H9 (cell line): ENCODE measurements at regions not wholly inside any gene's neighbourhood (a gene's known extent, or its start where the extent isn't known, plus 50 kb on each side); places are given as distances from the start of the nearest gene placed in this dataset.

Source experiments
- DNase-seq: peaks from one replicate; pipeline ENCODE4 v3.0.0-alpha.2; 2017
- H2AFZ ChIP-seq: one replicate; pipeline ENCODE4 v1.6.1; 2013; ENCODE audit warnings: mild to moderate bottlenecking, low read length, control low read depth, moderate library complexity
- H2AK5ac ChIP-seq: 2 replicates; pipeline ENCODE4 v1.6.1; 2013; ENCODE audit warnings: low read length, control low read depth, mixed read lengths; ENCODE audit not compliant: insufficient read length
- H2BK120ac ChIP-seq: one replicate; pipeline ENCODE4 v1.6.1; 2013; ENCODE audit warnings: low read depth, mild to moderate bottlenecking, low read length, control low read depth, inconsistent platforms; ENCODE audit not compliant: poor library complexity, severe bottlenecking
- H2BK12ac ChIP-seq: 2 replicates; pipeline ENCODE4 v1.6.1; 2013; ENCODE audit warnings: low read length, control low read depth, mixed read lengths, low read depth; ENCODE audit not compliant: insufficient read length
- H2BK15ac ChIP-seq: 2 replicates; pipeline ENCODE4 v1.6.1; 2013; ENCODE audit warnings: low read depth, low read length, control low read depth
- H2BK20ac ChIP-seq: one replicate; pipeline ENCODE4 v1.6.1; 2013; ENCODE audit warnings: low read depth, mild to moderate bottlenecking, low read length, control low read depth, inconsistent platforms; ENCODE audit not compliant: poor library complexity, severe bottlenecking
- H2BK5ac ChIP-seq: 2 replicates; pipeline ENCODE4 v1.6.1; 2013; ENCODE audit warnings: low read length, control low read depth, mixed read lengths; ENCODE audit not compliant: insufficient read length
- H3K14ac ChIP-seq: 2 replicates; pipeline ENCODE4 v1.6.1; 2013; ENCODE audit warnings: low read length, control low read depth; ENCODE audit not compliant: insufficient read depth
- H3K18ac ChIP-seq: 2 replicates; pipeline ENCODE4 v1.6.1; 2013; ENCODE audit warnings: low read depth, mild to moderate bottlenecking, mixed read lengths, low read length, control low read depth; ENCODE audit not compliant: insufficient read length
- H3K23ac ChIP-seq: 2 replicates; pipeline ENCODE4 v1.6.1; 2013; ENCODE audit warnings: low read length, control low read depth, mixed read lengths, low read depth; ENCODE audit not compliant: insufficient read length
- H3K23me2 ChIP-seq: 2 replicates; pipeline ENCODE4 v1.6.1; 2013; ENCODE audit warnings: low read depth, mild to moderate bottlenecking, mixed read lengths, low read length, control low read depth; ENCODE audit not compliant: insufficient read length, poor library complexity, severe bottlenecking
- H3K27ac ChIP-seq: 2 replicates; pipeline ENCODE4 v1.5.1; 2013; ENCODE audit warnings: low read length, control low read depth, mixed read lengths, low read depth; ENCODE audit not compliant: insufficient read length
- H3K27me3 ChIP-seq: 2 replicates; pipeline ENCODE4 v1.6.1; 2013; ENCODE audit warnings: low read length, control low read depth, inconsistent platforms; ENCODE audit not compliant: insufficient read depth
- H3K4ac ChIP-seq: 2 replicates; pipeline ENCODE4 v1.6.1; 2013; ENCODE audit warnings: low read depth, mild to moderate bottlenecking, control low read depth, inconsistent platforms, low read length, moderate library complexity
- H3K4me1 ChIP-seq: 2 replicates; pipeline ENCODE4 v1.6.1; 2013; ENCODE audit warnings: low read length, control low read depth, inconsistent platforms; ENCODE audit not compliant: insufficient read depth
- H3K4me2 ChIP-seq: 2 replicates; pipeline ENCODE4 v1.6.1; 2013; ENCODE audit warnings: low read length, control low read depth, mixed read lengths; ENCODE audit not compliant: insufficient read length, insufficient read depth
- H3K56ac ChIP-seq: 2 replicates; pipeline ENCODE4 v1.6.1; 2013; ENCODE audit warnings: low read depth, mild to moderate bottlenecking, mixed read lengths, low read length, control low read depth; ENCODE audit not compliant: insufficient read length
- H3K79me1 ChIP-seq: 2 replicates; pipeline ENCODE4 v1.6.1; 2013; ENCODE audit warnings: low read depth, mild to moderate bottlenecking, moderate library complexity, low read length, control low read depth, inconsistent platforms; ENCODE audit not compliant: insufficient read depth, poor library complexity, severe bottlenecking
- H3K79me2 ChIP-seq: 2 replicates; pipeline ENCODE4 v1.6.1; 2013; ENCODE audit warnings: low read length, control low read depth, inconsistent platforms; ENCODE audit not compliant: insufficient read depth
- H3K9ac ChIP-seq: 2 replicates; pipeline ENCODE4 v1.6.1; 2013; ENCODE audit warnings: low read length, control low read depth, mixed read lengths; ENCODE audit not compliant: insufficient read length; ENCODE audit errors: extremely low read depth
- H3K9me3 ChIP-seq: one replicate; pipeline ENCODE4 v1.6.1; 2013; ENCODE audit warnings: low read depth, low read length, inconsistent platforms; ENCODE audit not compliant: control insufficient read depth
- H3T11ph ChIP-seq: one replicate; pipeline ENCODE4 v1.6.1; 2013; ENCODE audit warnings: mild to moderate bottlenecking, low read length, control low read depth, inconsistent platforms
- H4K20me1 ChIP-seq: one replicate; pipeline ENCODE4 v1.6.1; 2013; ENCODE audit not compliant: control insufficient read depth, insufficient read length, insufficient read depth
- H4K5ac ChIP-seq: 2 replicates; pipeline ENCODE4 v1.6.1; 2013; ENCODE audit warnings: low read depth, mild to moderate bottlenecking, mixed read lengths, low read length, control low read depth; ENCODE audit not compliant: insufficient read length
- H4K8ac ChIP-seq: replicated peaks from 2 replicates; pipeline ENCODE4 v1.6.1; 2013; ENCODE audit warnings: low read length, control low read depth, mixed read lengths, low read depth; ENCODE audit not compliant: insufficient read length
- H4K91ac ChIP-seq: 2 replicates; pipeline ENCODE4 v1.6.1; 2013; ENCODE audit warnings: low read depth, mild to moderate bottlenecking, moderate library complexity, mixed read lengths, low read length, control low read depth; ENCODE audit not compliant: insufficient read length
- H3K27ac Mint-ChIP-seq, 3 experiments: 2 replicates in 2 of 3; 3 replicates in 1 of 3; pipeline ENCODE4 v1.8.0; 2020 to 2021; ENCODE audit warnings: mixed read lengths in 3 of 3, mild to moderate bottlenecking in 1 of 3, moderate library complexity in 1 of 3
- H3K27me3 Mint-ChIP-seq: 2 replicates; pipeline ENCODE4 v1.8.0; 2021; ENCODE audit warnings: low read depth, mild to moderate bottlenecking, moderate library complexity, mixed read lengths
- H3K36me3 Mint-ChIP-seq, 3 experiments: 2 replicates in 2 of 3; 3 replicates in 1 of 3; pipeline ENCODE4 v1.8.0; 2020 to 2021; ENCODE audit warnings: low read depth in 3 of 3, mixed read lengths in 3 of 3; ENCODE audit not compliant: insufficient read depth in 1 of 3
- H3K4me1 Mint-ChIP-seq, 2 experiments: 2 replicates each; pipeline ENCODE4 v1.8.0; 2020; ENCODE audit warnings: mixed read lengths in 2 of 2
- H3K4me3 Mint-ChIP-seq, 2 experiments: 2 replicates in 1 of 2; 3 replicates in 1 of 2; pipeline ENCODE4 v1.8.0; 2020 to 2021; ENCODE audit warnings: mild to moderate bottlenecking in 2 of 2, mixed read lengths in 2 of 2, moderate library complexity in 1 of 2
- H3K9me3 Mint-ChIP-seq, 2 experiments: 2 replicates in 1 of 2; 3 replicates in 1 of 2; pipeline ENCODE4 v1.8.0; 2020; ENCODE audit warnings: mild to moderate bottlenecking in 2 of 2, mixed read lengths in 2 of 2, moderate library complexity in 1 of 2
- CTCF ChIP-seq: fragments of 200-600 bp; sonication (generic); conservative IDR thresholded peaks from 3 replicates; pipeline ENCODE4 v1.8.0; 2021; ENCODE audit warnings: antibody characterized with exemption, mild to moderate bottlenecking
- WGBS: extraction: QIAGEN DNeasy Blood & Tissue Kit; methylation state at CpG from one replicate; pipeline ENCODE4 v1.1.7; 2013; ENCODE audit warnings: missing lambda C conversion rate, low lambda C conversion rate, mixed read lengths; ENCODE audit not compliant: insufficient read length; ENCODE audit errors: extremely low coverage; 5-methylcytosine and 5-hydroxymethylcytosine counted together

GRCh38 chr1:208607616-208608015 lies 363.4 kb upstream of the PLXNA2 start:
- Histone ChIP-seq H3K27ac (no peak overlapping the region), H2BK12ac (no peak overlapping the region), H3K79me2 (no peaks in the 10 kb centered on the region), H2AFZ (no peak overlapping the region), H3K4ac (no peak overlapping the region), H2BK15ac (no peak overlapping the region), H3K23me2 (no peaks in the 10 kb centered on the region), H3K14ac (no peak overlapping the region), H4K5ac (no peak overlapping the region), H2BK20ac (no peak overlapping the region), H3T11ph (no peak overlapping the region), H3K23ac (no peak overlapping the region), H3K79me1 (no peaks in the 10 kb centered on the region), H3K27me3 (no peaks in the 10 kb centered on the region), H2AK5ac (no peak overlapping the region), H3K9me3 (no peaks in the 10 kb centered on the region), H3K18ac (no peak overlapping the region), H4K8ac (no peak overlapping the region), H3K4me2 (no peak overlapping the region), H4K20me1 (no peaks in the 10 kb centered on the region), H2BK120ac (no peak overlapping the region), H3K9ac (no peak overlapping the region), H3K56ac (no peak overlapping the region), H3K4me1 (no peaks in the 10 kb centered on the region), H4K91ac (no peak overlapping the region), H2BK5ac (no peak overlapping the region)
- Mint-ChIP-seq H3K9me3 (no peaks in the 10 kb centered on the region), H3K27me3 (no peaks in the 10 kb centered on the region), H3K4me3 (no peak overlapping the region), H3K36me3 (no peaks in the 10 kb centered on the region), H3K27ac (no peak overlapping the region), H3K4me1 (peaks cover 7 to 15% of the 10 kb centered on the region in 2 experiments)
- DNase-seq = no peak
- TF ChIP-seq CTCF = no peak
- no CpG with 5 or more reads among the region's 1 CpG for WGBS
